ENCODE measurements at regions not wholly inside any gene's neighbourhood (a gene's known extent, or its start where the extent isn't known, plus 50 kb on each side); places are given as distances from the start of the nearest gene placed in this dataset.
"Not testable (repeated sequence)": the region's sequence is repeated elsewhere in the genome, so short reads cannot be mapped to it uniquely, and the experiment has no call there.

GRCh38 chr10:21463436-21463835 is 62.0 kb downstream of the SKIDA1 start:
- DNase-seq, result no peak

- no peak for DNase-seq
These were observed 67.2 kb downstream of the SKIDA1 start for GRCh38 chr10:21458126-21458871.

- no peak for DNase-seq
These were observed 69.3 kb downstream of the SKIDA1 start for GRCh38 chr10:21456160-21456559.

GRCh38 chr10:21452203-21452602 is 73.3 kb downstream of the SKIDA1 start:
- no peak for DNase-seq

GRCh38 chr10:21449288-21449966 is 76.1 kb downstream of the SKIDA1 start:
- no peak for DNase-seq

GRCh38 chr10:21445163-21445562 is 80.3 kb downstream of the SKIDA1 start:
- no peak for DNase-seq

GRCh38 chr10:21441625-21442024 is 83.9 kb downstream of the SKIDA1 start:
- no peak for DNase-seq

GRCh38 chr10:21438914-21439313 is 86.6 kb downstream of the SKIDA1 start:
- not testable (repeated sequence) for DNase-seq

GRCh38 chr10:21437770-21438382 is 87.6 kb downstream of the SKIDA1 start:
- no peak for DNase-seq

GRCh38 chr10:21432266-21432665 is 93.2 kb downstream of the SKIDA1 start:
- DNase-seq, result no peak

GRCh38 chr10:21431799-21432198 is 93.7 kb downstream of the SKIDA1 start:
- DNase-seq, result no peak

GRCh38 chr10:21427804-21428481 is 97.5 kb downstream of the SKIDA1 start:
- DNase-seq, result no peak

GRCh38 chr10:21424459-21424861 is 101.0 kb downstream of the SKIDA1 start:
- no peak for DNase-seq

GRCh38 chr10:21423850-21424249 is 101.6 kb downstream of the SKIDA1 start:
- no peak for DNase-seq

- no peak for DNase-seq
These were observed 102.1 kb downstream of the SKIDA1 start for GRCh38 chr10:21423338-21423737.

- no peak for DNase-seq
These were observed 103.7 kb downstream of the SKIDA1 start for GRCh38 chr10:21421794-21422193.

- no peak for DNase-seq
These were observed 104.5 kb downstream of the SKIDA1 start for GRCh38 chr10:21421016-21421415.

GRCh38 chr10:21418981-21419576 is 106.4 kb downstream of the SKIDA1 start:
- not testable (repeated sequence) for DNase-seq

- no peak for DNase-seq
These were observed 108.2 kb downstream of the SKIDA1 start for GRCh38 chr10:21417172-21417712.

- no peak for DNase-seq
These were observed 111.8 kb downstream of the SKIDA1 start for GRCh38 chr10:21413680-21414079.

GRCh38 chr10:21413268-21413667 is 112.2 kb downstream of the SKIDA1 start:
- no peak for DNase-seq

- no peak for DNase-seq
These were observed 118.8 kb downstream of the SKIDA1 start for GRCh38 chr10:21406595-21407193.
